ENCODE measurements at regions not wholly inside any gene's neighbourhood (a gene's known extent, or its start where the extent isn't known, plus 50 kb on each side); places are given as distances from the start of the nearest gene placed in this dataset.

DNA sequence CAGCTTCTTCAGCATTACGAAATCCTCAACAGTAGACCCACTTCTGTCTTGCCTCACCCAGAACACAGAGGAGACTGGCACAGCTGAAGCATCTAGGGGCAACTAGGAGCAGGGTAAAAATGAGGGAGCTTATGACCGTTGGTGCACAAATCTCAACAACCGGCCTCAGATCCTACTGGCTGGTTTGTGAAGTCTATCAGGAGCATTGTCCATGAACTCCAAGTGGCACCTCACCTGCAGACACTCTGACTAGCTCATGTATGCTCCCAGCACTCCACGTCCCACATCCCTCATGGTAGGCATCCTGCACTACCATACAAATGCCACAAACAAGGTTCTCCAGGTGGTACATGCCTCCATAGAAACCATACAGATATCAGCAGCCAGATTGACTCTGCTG, 163.1 kb downstream of the TLE3 start:
- Mint-ChIP-seq H3K36me3 (peaks cover 4% of the 10 kb centered on the region), H3K4me1 (peaks cover 13% of the 10 kb centered on the region), H3K27me3 (ENCODE audit: low read depth) (no peaks in the 10 kb centered on the region; the same call in 1 of the 2 replicates), H3K4me3 (no peak overlapping the region), H3K9me3 (peaks cover 19% of the 10 kb centered on the region), H3K27ac (no peak overlapping the region)
- no peak for TF ChIP-seq KAT7 (CRISPR knock-in tag; IDR thresholded peaks at IDR 0.05; ENCODE audit: borderline replicate concordance)
- TF ChIP-seq ZNF219 (CRISPR knock-in tag; IDR thresholded peaks at IDR 0.05; ENCODE audit: borderline replicate concordance), result no peak
- no peak for TF ChIP-seq GTF2I (CRISPR knock-in tag; conservative IDR thresholded peaks at IDR 0.05)
- TF ChIP-seq E2F5 (CRISPR knock-in tag; IDR thresholded peaks at IDR 0.05), result no peak
- no peak for TF ChIP-seq NR3C1 (CRISPR knock-in tag; conservative IDR thresholded peaks at IDR 0.05; ENCODE audit: low read depth)
- TF ChIP-seq ETV6 (CRISPR knock-in tag; IDR thresholded peaks at IDR 0.05), result no peak
- TF ChIP-seq, protein P1, sequence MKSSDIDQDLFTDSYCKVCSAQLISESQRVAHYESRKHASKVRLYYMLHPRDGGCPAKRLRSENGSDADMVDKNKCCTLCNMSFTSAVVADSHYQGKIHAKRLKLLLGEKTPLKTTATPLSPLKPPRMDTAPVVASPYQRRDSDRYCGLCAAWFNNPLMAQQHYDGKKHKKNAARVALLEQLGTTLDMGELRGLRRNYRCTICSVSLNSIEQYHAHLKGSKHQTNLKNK (CRISPR knock-in tag; IDR thresholded peaks at IDR 0.05), result no peak
- TF ChIP-seq TEAD4 (CRISPR knock-in tag; IDR thresholded peaks at IDR 0.05), result no peak
- ChIA-PET CTCF (no interaction called here), POLR2A (no interaction called here)
- ATAC-seq (no peak), DNase-seq (ENCODE audit: low spot score) (no peak)

GRCh38 chr15:69939513-69940440, 157.9 kb downstream of the TLE3 start:
- no peak overlapping the region for H3K4me3 Mint-ChIP-seq
- H3K9me3 Mint-ChIP-seq, result peaks cover 12% of the 10 kb centered on the region

More at GRCh38 chr15:69939513-69940440, 157.9 kb downstream of the TLE3 start:
- H3K27me3 Mint-ChIP-seq (ENCODE audit: low read depth), result no peaks in the 10 kb centered on the region
- H3K36me3 Mint-ChIP-seq, result no peaks in the 10 kb centered on the region
- H3K4me1 Mint-ChIP-seq, result peaks cover 23% of the 10 kb centered on the region
- TF ChIP-seq, protein P2, sequence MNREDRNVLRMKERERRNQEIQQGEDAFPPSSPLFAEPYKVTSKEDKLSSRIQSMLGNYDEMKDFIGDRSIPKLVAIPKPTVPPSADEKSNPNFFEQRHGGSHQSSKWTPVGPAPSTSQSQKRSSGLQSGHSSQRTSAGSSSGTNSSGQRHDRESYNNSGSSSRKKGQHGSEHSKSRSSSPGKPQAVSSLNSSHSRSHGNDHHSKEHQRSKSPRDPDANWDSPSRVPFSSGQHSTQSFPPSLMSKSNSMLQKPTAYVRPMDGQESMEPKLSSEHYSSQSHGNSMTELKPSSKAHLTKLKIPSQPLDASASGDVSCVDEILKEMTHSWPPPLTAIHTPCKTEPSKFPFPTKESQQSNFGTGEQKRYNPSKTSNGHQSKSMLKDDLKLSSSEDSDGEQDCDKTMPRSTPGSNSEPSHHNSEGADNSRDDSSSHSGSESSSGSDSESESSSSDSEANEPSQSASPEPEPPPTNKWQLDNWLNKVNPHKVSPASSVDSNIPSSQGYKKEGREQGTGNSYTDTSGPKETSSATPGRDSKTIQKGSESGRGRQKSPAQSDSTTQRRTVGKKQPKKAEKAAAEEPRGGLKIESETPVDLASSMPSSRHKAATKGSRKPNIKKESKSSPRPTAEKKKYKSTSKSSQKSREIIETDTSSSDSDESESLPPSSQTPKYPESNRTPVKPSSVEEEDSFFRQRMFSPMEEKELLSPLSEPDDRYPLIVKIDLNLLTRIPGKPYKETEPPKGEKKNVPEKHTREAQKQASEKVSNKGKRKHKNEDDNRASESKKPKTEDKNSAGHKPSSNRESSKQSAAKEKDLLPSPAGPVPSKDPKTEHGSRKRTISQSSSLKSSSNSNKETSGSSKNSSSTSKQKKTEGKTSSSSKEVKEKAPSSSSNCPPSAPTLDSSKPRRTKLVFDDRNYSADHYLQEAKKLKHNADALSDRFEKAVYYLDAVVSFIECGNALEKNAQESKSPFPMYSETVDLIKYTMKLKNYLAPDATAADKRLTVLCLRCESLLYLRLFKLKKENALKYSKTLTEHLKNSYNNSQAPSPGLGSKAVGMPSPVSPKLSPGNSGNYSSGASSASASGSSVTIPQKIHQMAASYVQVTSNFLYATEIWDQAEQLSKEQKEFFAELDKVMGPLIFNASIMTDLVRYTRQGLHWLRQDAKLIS (CRISPR knock-in tag; IDR thresholded peaks at IDR 0.05; ENCODE audit: borderline replicate concordance), result no peak
- no peak for TF ChIP-seq OVOL2 (CRISPR knock-in tag; IDR thresholded peaks at IDR 0.05; ENCODE audit: borderline replicate concordance)
- peak; percentile 96 for TF ChIP-seq PRDM15 (CRISPR knock-in tag; IDR thresholded peaks at IDR 0.05)
- ChIA-PET CTCF (interaction anchor here (1.5 kb wide), 1 partner anchor 13 kb away, joined by 3 read pairs; no protein-coding TSS in a partner anchor), POLR2A (interaction anchor here (0.6 to 1.5 kb wide), 2 partner anchors 9 to 113 kb away, joined by 3 to 4 read pairs; no protein-coding TSS in a partner anchor)
- peak; percentile 69 for DNase-seq (ENCODE audit: low spot score)
- peak overlapping the region; percentile 77; the same call in 1 of the 2 replicates for H3K27ac Mint-ChIP-seq
- peak; percentile 98 for ATAC-seq

Measured in WTC11 (cell line).